ENCODE measurements at regions not wholly inside any gene's neighbourhood (a gene's known extent, or its start where the extent isn't known, plus 50 kb on each side); places are given as distances from the start of the nearest gene placed in this dataset.

DNA sequence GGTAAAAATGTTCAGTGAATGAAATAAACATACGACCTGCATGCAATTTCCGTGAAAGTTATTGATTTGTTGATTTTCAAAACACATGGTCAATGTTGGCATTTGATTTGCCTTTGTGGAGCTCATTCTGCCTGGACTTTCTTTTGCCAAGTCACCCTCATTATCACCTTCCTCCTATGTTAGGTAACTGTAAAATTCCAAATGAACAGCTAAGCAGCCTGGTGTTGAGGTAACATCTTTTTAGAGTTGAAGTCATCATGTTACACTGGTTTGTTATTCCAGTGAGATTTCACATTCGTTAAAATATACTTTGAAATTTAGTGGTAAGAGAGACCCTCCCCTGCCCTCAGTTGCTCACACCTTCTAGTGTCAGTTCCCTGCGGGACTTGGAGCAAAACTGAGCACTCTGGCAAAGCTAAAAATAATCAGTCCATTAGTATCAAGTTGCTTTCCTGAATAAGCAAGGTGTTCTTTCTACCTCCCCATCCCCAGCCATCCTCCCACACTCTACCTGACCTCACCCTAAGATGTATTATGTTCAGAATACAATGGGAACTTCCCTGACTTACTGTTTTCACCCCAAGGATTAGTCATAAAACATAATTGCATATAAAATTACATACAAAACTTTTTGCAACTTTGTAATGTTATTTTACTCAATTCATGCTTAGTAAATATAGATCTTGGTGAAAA is 283.3 kb upstream of the SEMA3A start:
- TF ChIP-seq FOXA1 (IDR thresholded peaks at IDR 0.05) (no peak), FOXK2 (IDR thresholded peaks at IDR 0.05) (no peak), FOXM1 (IDR thresholded peaks at IDR 0.05; ENCODE audit: borderline replicate concordance) (no peak), TARDBP (IDR thresholded peaks at IDR 0.05) (no peak), ELF4 (IDR thresholded peaks at IDR 0.05) (no peak), SP1 (IDR thresholded peaks at IDR 0.05) (no peak)

Measured in HEK293T (cell line).